Endodermal cell (in vitro differentiated cells): ENCODE measurements at regions not wholly inside any gene's neighbourhood (a gene's known extent, or its start where the extent isn't known, plus 50 kb on each side); places are given as distances from the start of the nearest gene placed in this dataset.

Source experiments
- DNase-seq: peaks from one replicate; pipeline ENCODE4 v3.0.0-alpha.2; 2017
- H3K27ac ChIP-seq: 2 replicates; pipeline ENCODE4 v1.5.1; 2013; ENCODE audit warnings: mild to moderate bottlenecking, low read depth, low read length, moderate library complexity
- H3K27me3 ChIP-seq: 2 replicates; pipeline ENCODE4 v1.6.1; 2013; ENCODE audit warnings: mild to moderate bottlenecking, low read length, moderate library complexity; ENCODE audit not compliant: insufficient read depth, control insufficient read depth, poor library complexity, severe bottlenecking
- H3K36me3 ChIP-seq: 2 replicates; pipeline ENCODE4 v1.7.0; 2013; ENCODE audit warnings: mild to moderate bottlenecking, low read length, moderate library complexity; ENCODE audit not compliant: control insufficient read depth, insufficient read depth
- H3K4me1 ChIP-seq: one replicate; pipeline ENCODE4 v1.7.0; 2013; ENCODE audit warnings: low read length; ENCODE audit not compliant: control insufficient read depth, insufficient read depth
- H3K4me3 ChIP-seq: 2 replicates; pipeline ENCODE4 v1.5.1; 2013; ENCODE audit warnings: mild to moderate bottlenecking, low read length, moderate library complexity
- H3K9ac ChIP-seq: 2 replicates; pipeline ENCODE4 v1.6.1; 2013; ENCODE audit warnings: mild to moderate bottlenecking, low read length, moderate library complexity; ENCODE audit not compliant: poor library complexity, severe bottlenecking; ENCODE audit errors: extremely low read depth
- H3K9me3 ChIP-seq: 2 replicates; pipeline ENCODE4 v1.6.1; 2013; ENCODE audit warnings: mild to moderate bottlenecking, low read length, moderate library complexity; ENCODE audit not compliant: control insufficient read depth
- H3K27ac Mint-ChIP-seq: 2 replicates; pipeline ENCODE4 v1.8.0; 2020; ENCODE audit warnings: mixed read lengths
- H3K27me3 Mint-ChIP-seq: 2 replicates; pipeline ENCODE4 v1.8.0; 2021; ENCODE audit warnings: mild to moderate bottlenecking, mixed read lengths; ENCODE audit not compliant: insufficient read depth
- H3K36me3 Mint-ChIP-seq: 2 replicates; pipeline ENCODE4 v1.8.0; 2020; ENCODE audit warnings: low read depth, mixed read lengths
- H3K4me1 Mint-ChIP-seq: 2 replicates; pipeline ENCODE4 v1.8.0; 2020; ENCODE audit warnings: mixed read lengths
- H3K4me3 Mint-ChIP-seq: 2 replicates; pipeline ENCODE4 v1.8.0; 2020; ENCODE audit warnings: mild to moderate bottlenecking, moderate library complexity, mixed read lengths
- H3K9me3 Mint-ChIP-seq: 2 replicates; pipeline ENCODE4 v1.8.0; 2020; ENCODE audit warnings: mild to moderate bottlenecking, mixed read lengths
- WGBS, 2 experiments: methylation state at CpG; one replicate each; pipeline versions ENCODE4 v1.1.5 to v1.1.7; 2013; ENCODE audit warnings: missing lambda C conversion rate in 2 of 2, mixed read lengths in 1 of 2; ENCODE audit not compliant: insufficient coverage in 1 of 2, insufficient read length in 1 of 2; 5-methylcytosine and 5-hydroxymethylcytosine counted together
- TF ChIP-seq, protein P1 (sequence below): fragments of 200-600 bp; sonication (generic); conservative IDR thresholded peaks from 2 replicates; pipeline ENCODE4 v1.5.0; 2021; ENCODE audit warnings: antibody characterized with exemption, mild to moderate bottlenecking

DNA sequence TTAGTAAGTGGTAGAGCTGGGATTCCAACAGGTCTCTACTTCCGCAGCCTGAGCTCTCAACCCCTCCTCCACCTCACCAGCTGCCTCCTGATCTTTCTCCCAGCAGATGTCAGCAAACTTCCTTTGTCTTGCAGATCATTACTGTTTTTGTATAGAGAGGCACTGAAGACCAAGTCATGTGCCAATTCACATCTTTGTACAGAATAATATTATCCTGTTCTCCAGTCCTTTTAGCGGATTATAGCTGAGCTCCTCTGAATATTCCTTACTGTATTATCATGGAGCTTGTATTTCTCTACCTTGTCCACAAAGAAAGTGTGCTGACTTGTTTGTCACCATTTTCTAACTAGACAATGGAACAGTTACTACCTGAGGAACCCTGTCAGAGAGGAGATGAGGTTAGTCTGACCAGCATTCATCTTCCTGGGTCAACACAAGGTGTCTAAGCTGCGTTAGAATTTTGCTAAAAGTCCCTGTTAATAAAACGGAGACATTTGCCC is 142.3 kb upstream of the ARHGAP5 start:
- H3K9ac ChIP-seq, result no peak overlapping the region
- H3K4me3 Mint-ChIP-seq, result no peak overlapping the region
- H3K27me3 Mint-ChIP-seq, result no peaks in the 10 kb centered on the region
- H3K27ac Mint-ChIP-seq, result no peak overlapping the region
- no peaks in the 10 kb centered on the region for H3K27me3 ChIP-seq
- H3K9me3 Mint-ChIP-seq, result no peaks in the 10 kb centered on the region
- no peaks in the 10 kb centered on the region for H3K9me3 ChIP-seq
- H3K4me1 Mint-ChIP-seq, result peaks cover 13% of the 10 kb centered on the region
- H3K27ac ChIP-seq, result peak overlapping the region; percentile 59
- no peaks in the 10 kb centered on the region for H3K4me1 ChIP-seq
- 20 to 33% methylated on average over 2 to 4 of the region's 4 CpGs for WGBS, 2 experiments
- no peaks in the 10 kb centered on the region for H3K36me3 ChIP-seq
- TF ChIP-seq, protein P1, sequence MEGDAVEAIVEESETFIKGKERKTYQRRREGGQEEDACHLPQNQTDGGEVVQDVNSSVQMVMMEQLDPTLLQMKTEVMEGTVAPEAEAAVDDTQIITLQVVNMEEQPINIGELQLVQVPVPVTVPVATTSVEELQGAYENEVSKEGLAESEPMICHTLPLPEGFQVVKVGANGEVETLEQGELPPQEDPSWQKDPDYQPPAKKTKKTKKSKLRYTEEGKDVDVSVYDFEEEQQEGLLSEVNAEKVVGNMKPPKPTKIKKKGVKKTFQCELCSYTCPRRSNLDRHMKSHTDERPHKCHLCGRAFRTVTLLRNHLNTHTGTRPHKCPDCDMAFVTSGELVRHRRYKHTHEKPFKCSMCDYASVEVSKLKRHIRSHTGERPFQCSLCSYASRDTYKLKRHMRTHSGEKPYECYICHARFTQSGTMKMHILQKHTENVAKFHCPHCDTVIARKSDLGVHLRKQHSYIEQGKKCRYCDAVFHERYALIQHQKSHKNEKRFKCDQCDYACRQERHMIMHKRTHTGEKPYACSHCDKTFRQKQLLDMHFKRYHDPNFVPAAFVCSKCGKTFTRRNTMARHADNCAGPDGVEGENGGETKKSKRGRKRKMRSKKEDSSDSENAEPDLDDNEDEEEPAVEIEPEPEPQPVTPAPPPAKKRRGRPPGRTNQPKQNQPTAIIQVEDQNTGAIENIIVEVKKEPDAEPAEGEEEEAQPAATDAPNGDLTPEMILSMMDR, result peak; percentile 71
- H3K4me3 ChIP-seq, result no peak overlapping the region
- H3K36me3 Mint-ChIP-seq, result no peaks in the 10 kb centered on the region
- peak; percentile 85 for DNase-seq

DNA sequence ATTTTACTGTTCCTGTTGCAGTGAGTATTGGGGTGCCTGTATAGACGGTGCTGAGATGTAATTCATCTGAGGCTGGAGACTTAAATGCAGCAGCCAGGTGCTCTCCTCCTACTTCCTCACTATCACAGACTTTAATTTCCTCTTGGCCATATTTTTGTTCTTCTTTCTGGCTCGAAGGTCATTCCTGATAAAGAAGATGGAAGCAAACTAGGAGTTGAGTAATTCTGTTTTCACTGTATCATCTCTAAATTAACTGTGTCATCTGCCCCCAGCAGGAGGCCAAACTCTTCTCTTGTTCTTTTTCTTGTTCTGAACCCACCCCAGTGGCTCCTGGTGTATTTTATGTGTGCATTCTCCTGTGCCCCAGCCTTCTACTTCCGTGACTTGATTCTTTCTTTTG is 141.7 kb upstream of the ARHGAP5 start:
- Histone ChIP-seq H3K4me3 (no peak overlapping the region), H3K27ac (no peak overlapping the region), H3K9ac (no peak overlapping the region), H3K4me1 (no peaks in the 10 kb centered on the region), H3K9me3 (no peaks in the 10 kb centered on the region), H3K36me3 (no peaks in the 10 kb centered on the region), H3K27me3 (no peaks in the 10 kb centered on the region)
- no peaks in the 10 kb centered on the region for H3K36me3 Mint-ChIP-seq
- DNase-seq, result no peak
- no peak overlapping the region for H3K4me3 Mint-ChIP-seq
- H3K27me3 Mint-ChIP-seq, result no peaks in the 10 kb centered on the region
- WGBS, 2 experiments, result 75% methylated on average over 1 to 3 of the region's 3 CpGs
- no peaks in the 10 kb centered on the region for H3K9me3 Mint-ChIP-seq
- TF ChIP-seq, protein P1, result no peak
- no peak overlapping the region for H3K27ac Mint-ChIP-seq
- peaks cover 13% of the 10 kb centered on the region for H3K4me1 Mint-ChIP-seq

DNA sequence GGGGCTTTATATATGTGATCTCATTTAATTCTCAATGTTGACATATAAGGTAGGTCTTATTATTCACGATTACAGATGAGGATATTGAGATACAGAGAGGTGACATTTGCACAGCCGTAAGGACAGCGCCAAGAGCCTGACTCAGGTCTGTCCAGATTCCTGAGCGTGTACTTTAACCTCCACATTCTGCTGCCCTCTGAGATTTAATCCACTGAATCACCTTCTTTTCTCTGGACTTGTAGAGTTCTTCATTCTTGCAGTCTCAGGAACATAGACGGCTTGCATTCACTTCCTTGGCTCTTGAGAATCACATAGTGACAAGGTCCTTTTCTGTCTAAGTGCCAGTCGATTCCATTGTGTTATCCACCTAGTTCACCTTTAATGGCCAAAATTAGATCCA is 141.0 kb upstream of the ARHGAP5 start:
- Mint-ChIP-seq H3K4me1 (peaks cover 13% of the 10 kb centered on the region), H3K27ac (no peak overlapping the region), H3K4me3 (no peak overlapping the region), H3K36me3 (no peaks in the 10 kb centered on the region), H3K9me3 (no peaks in the 10 kb centered on the region), H3K27me3 (no peaks in the 10 kb centered on the region)
- no peak overlapping the region for H3K4me3 ChIP-seq
- no peak overlapping the region for H3K27ac ChIP-seq
- no peaks in the 10 kb centered on the region for H3K9me3 ChIP-seq
- DNase-seq, result no peak
- no peaks in the 10 kb centered on the region for H3K36me3 ChIP-seq
- TF ChIP-seq, protein P1, result no peak
- no peaks in the 10 kb centered on the region for H3K4me1 ChIP-seq
- 77 to 94% methylated on average over 5 to 6 of the region's 6 CpGs for WGBS, 2 experiments
- no peak overlapping the region for H3K9ac ChIP-seq
- no peaks in the 10 kb centered on the region for H3K27me3 ChIP-seq
